MM.1S (cell line): ENCODE measurements at regions not wholly inside any gene's neighbourhood (a gene's known extent, or its start where the extent isn't known, plus 50 kb on each side); places are given as distances from the start of the nearest gene placed in this dataset.

Experiments
- DNase-seq: peaks from one replicate; pipeline ENCODE4 v3.0.0-alpha.2; 2015
- H2AFZ ChIP-seq: fragments of 300-600 bp; sonication (generic); 2 replicates; pipeline ENCODE4 v1.6.0; 2016; ENCODE audit warnings: antibody characterized with exemption, low read length
- H3F3A ChIP-seq: fragments of 300-600 bp; sonication (generic); 2 replicates; pipeline ENCODE4 v1.6.1; 2016; ENCODE audit warnings: mild to moderate bottlenecking, antibody characterized with exemption, low read length, moderate library complexity, mixed read lengths; ENCODE audit not compliant: insufficient read depth
- H3K27ac ChIP-seq: fragments of 300-600 bp; sonication (generic); 2 replicates; pipeline ENCODE4 v1.5.1; 2016; ENCODE audit warnings: mild to moderate bottlenecking, low read length
- H3K27me3 ChIP-seq: fragments of 300-600 bp; sonication (generic); replicated peaks from 2 replicates; pipeline ENCODE4 v1.6.0; 2016; ENCODE audit warnings: low read length; ENCODE audit not compliant: insufficient read depth
- H3K36me3 ChIP-seq: fragments of 300-600 bp; sonication (generic); replicated peaks from 2 replicates; pipeline ENCODE4 v1.6.1; 2016; ENCODE audit warnings: mild to moderate bottlenecking, low read length, mixed read lengths; ENCODE audit not compliant: insufficient read depth
- H3K4me1 ChIP-seq: fragments of 300-600 bp; sonication (generic); 2 replicates; pipeline ENCODE4 v1.6.1; 2016; ENCODE audit warnings: low read length, mixed read lengths
- H3K4me2 ChIP-seq: fragments of 300-600 bp; sonication (generic); 2 replicates; pipeline ENCODE4 v1.6.0; 2016; ENCODE audit warnings: low read depth, low read length
- H3K4me3 ChIP-seq: fragments of 300-600 bp; sonication (generic); 2 replicates; pipeline ENCODE4 v1.5.1; 2016; ENCODE audit warnings: low read length, mixed read lengths
- H3K79me2 ChIP-seq: fragments of 300-600 bp; sonication (generic); 2 replicates; pipeline ENCODE4 v1.6.1; 2016; ENCODE audit warnings: mixed run types, low read length, mixed read lengths
- H3K9ac ChIP-seq: fragments of 300-600 bp; sonication (generic); 2 replicates; pipeline ENCODE4 v1.6.1; 2016; ENCODE audit warnings: low read length, mixed read lengths
- H3K9me2 ChIP-seq: fragments of 300-600 bp; sonication (generic); replicated peaks from 2 replicates; pipeline ENCODE4 v1.6.1; 2016; ENCODE audit warnings: mild to moderate bottlenecking, low read length, mixed read lengths; ENCODE audit not compliant: insufficient read depth
- H3K9me3 ChIP-seq: fragments of 300-600 bp; sonication (generic); replicated peaks from 2 replicates; pipeline ENCODE4 v1.6.1; 2016; ENCODE audit warnings: mild to moderate bottlenecking, low read length, mixed read lengths; ENCODE audit not compliant: insufficient read depth
- H4K20me1 ChIP-seq: fragments of 300-600 bp; sonication (generic); 2 replicates; pipeline ENCODE4 v1.6.1; 2016; ENCODE audit warnings: mild to moderate bottlenecking, low read length, moderate library complexity, mixed read lengths; ENCODE audit not compliant: insufficient read depth
- EZH2 ChIP-seq: fragments of 300-600 bp; sonication (generic); optimal IDR thresholded peaks from 2 replicates; pipeline ENCODE3; 2017; ENCODE audit warnings: low read depth, mild to moderate bottlenecking, antibody characterized with exemption, low read length, mixed read lengths
- EZH2phosphoT487 ChIP-seq: fragments of 300-600 bp; sonication (generic); IDR thresholded peaks from 2 replicates; pipeline ENCODE4 v1.6.1; 2018; ENCODE audit warnings: antibody characterized with exemption, low read length
- TF ChIP-seq, protein P1 (sequence below): fragments of 300-600 bp; sonication (generic); IDR thresholded peaks from 2 replicates; pipeline ENCODE4 v1.5.1; 2016; ENCODE audit warnings: antibody characterized with exemption, low read length, mixed read lengths

DNA sequence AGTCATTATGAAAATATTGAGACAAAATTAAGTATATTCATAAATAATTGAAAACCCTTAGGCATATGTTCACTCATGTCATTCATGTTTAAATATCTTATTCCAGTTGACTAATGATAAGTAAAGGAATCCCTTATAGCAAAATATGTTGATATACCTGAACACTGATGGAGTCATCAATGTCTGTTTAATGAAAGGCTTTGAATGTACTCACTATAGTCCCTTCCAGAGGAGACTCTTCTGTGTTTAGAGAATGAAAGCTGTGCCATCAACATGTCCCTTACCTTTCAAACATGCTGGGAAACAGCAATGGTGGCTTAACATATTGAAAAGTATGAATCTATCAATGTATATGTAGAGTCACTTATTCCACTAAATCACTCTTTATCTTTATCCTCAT is 242.9 kb downstream of the KCNJ3 start:
- no peak for DNase-seq
- Histone ChIP-seq H3K36me3 (no peaks in the 10 kb centered on the region), H2AFZ (no peak overlapping the region), H3F3A (no peaks in the 10 kb centered on the region), H3K27me3 (no peaks in the 10 kb centered on the region), H3K79me2 (no peaks in the 10 kb centered on the region), H3K4me3 (no peak overlapping the region), H3K27ac (no peak overlapping the region), H3K9ac (no peak overlapping the region), H3K4me1 (no peaks in the 10 kb centered on the region), H3K9me3 (no peaks in the 10 kb centered on the region), H3K4me2 (no peak overlapping the region), H3K9me2 (no peaks in the 10 kb centered on the region), H4K20me1 (no peaks in the 10 kb centered on the region)
- TF ChIP-seq EZH2phosphoT487: no peak
- no peak for TF ChIP-seq EZH2
- TF ChIP-seq, protein P1, sequence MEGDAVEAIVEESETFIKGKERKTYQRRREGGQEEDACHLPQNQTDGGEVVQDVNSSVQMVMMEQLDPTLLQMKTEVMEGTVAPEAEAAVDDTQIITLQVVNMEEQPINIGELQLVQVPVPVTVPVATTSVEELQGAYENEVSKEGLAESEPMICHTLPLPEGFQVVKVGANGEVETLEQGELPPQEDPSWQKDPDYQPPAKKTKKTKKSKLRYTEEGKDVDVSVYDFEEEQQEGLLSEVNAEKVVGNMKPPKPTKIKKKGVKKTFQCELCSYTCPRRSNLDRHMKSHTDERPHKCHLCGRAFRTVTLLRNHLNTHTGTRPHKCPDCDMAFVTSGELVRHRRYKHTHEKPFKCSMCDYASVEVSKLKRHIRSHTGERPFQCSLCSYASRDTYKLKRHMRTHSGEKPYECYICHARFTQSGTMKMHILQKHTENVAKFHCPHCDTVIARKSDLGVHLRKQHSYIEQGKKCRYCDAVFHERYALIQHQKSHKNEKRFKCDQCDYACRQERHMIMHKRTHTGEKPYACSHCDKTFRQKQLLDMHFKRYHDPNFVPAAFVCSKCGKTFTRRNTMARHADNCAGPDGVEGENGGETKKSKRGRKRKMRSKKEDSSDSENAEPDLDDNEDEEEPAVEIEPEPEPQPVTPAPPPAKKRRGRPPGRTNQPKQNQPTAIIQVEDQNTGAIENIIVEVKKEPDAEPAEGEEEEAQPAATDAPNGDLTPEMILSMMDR: no peak

DNA sequence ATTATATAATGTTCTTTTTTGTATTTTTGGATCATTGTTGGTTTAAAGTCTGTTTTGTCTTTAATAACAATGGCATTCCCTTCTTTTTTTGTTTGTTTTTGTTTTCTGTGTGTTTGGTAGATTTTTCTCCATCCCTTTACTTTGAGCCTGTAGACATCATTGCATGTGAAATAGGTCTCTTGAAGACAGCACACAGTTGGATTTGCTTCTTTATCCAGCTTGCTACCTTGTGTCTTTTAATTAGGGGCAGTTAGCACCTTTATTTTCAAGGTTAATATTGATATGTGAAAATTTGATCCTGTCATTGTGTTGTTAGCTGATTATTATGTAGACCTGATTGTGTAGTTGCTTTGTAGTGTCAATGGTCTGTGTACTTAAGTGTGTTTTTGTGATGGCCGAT is 235.7 kb downstream of the KCNJ3 start:
- Histone ChIP-seq H3K36me3 (no peaks in the 10 kb centered on the region), H3K27me3 (no peaks in the 10 kb centered on the region), H4K20me1 (no peaks in the 10 kb centered on the region), H3K79me2 (no peaks in the 10 kb centered on the region), H3F3A (no peaks in the 10 kb centered on the region), H3K27ac (no peak overlapping the region), H3K4me3 (no peak overlapping the region), H3K9me3 (no peaks in the 10 kb centered on the region), H3K4me1 (no peaks in the 10 kb centered on the region), H3K9me2 (no peaks in the 10 kb centered on the region), H3K9ac (no peak overlapping the region), H2AFZ (no peak overlapping the region), H3K4me2 (no peak overlapping the region)
- DNase-seq: no peak
- TF ChIP-seq EZH2 (no peak), EZH2phosphoT487 (no peak)
- TF ChIP-seq, protein P1: no peak

DNA sequence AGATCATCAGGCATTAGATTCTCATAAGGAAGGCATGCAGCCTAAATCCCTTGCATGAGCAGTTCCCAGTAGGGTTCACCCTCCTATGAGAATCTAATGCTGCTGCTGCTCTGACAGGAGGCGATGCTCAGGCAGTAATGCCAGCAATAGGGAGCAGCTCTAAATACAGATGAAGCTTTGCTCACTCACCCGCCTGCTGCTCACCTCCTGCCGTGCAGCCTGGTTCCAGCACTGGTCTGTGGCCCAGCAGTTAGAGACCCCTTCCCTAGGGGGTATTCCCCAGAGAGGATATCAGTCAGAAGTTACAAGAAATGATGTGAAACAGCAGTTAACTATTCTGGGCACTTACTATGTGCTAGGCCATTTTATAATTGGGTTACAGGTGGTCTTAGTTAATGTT is 226.0 kb downstream of the KCNJ3 start:
- H3K4me3 ChIP-seq: no peak overlapping the region
- H3K9me2 ChIP-seq: no peaks in the 10 kb centered on the region
- H3K4me1 ChIP-seq: no peaks in the 10 kb centered on the region
- no peak for TF ChIP-seq EZH2phosphoT487
- no peak overlapping the region for H3K9ac ChIP-seq
- no peaks in the 10 kb centered on the region for H3K36me3 ChIP-seq
- H2AFZ ChIP-seq: no peak overlapping the region
- no peak overlapping the region for H3K27ac ChIP-seq
- H3K27me3 ChIP-seq: no peaks in the 10 kb centered on the region
- H3F3A ChIP-seq: no peaks in the 10 kb centered on the region
- H3K9me3 ChIP-seq: no peaks in the 10 kb centered on the region
- H3K79me2 ChIP-seq: no peaks in the 10 kb centered on the region
- DNase-seq: no peak
- H4K20me1 ChIP-seq: no peaks in the 10 kb centered on the region
- H3K4me2 ChIP-seq: no peak overlapping the region

DNA sequence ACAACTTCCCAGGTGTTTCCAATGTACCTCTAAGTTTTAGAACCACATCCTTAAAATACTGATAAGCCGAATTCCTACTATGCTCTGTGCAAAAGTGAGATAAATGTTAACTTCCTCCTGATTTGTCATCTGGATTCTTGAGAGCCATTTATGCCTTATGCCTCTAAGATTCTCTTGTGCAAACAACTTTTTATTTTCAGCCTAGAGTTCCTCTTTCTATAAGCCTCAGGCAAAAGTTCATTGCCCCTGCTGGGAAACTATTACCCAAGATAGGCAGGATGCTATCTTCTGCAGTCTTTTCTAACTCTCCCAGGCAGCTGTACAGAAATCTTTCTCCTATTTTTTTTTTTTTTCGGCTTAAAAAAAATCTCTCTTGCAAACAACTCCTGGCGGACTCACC is 216.1 kb downstream of the KCNJ3 start:
- Histone ChIP-seq H3K4me3 (no peak overlapping the region), H3K27ac (no peak overlapping the region), H3K36me3 (no peaks in the 10 kb centered on the region), H3F3A (no peaks in the 10 kb centered on the region), H3K9me2 (no peaks in the 10 kb centered on the region), H2AFZ (no peak overlapping the region), H3K9ac (no peak overlapping the region), H3K4me2 (no peak overlapping the region), H3K9me3 (no peaks in the 10 kb centered on the region), H3K4me1 (no peaks in the 10 kb centered on the region), H4K20me1 (no peaks in the 10 kb centered on the region), H3K79me2 (no peaks in the 10 kb centered on the region), H3K27me3 (no peaks in the 10 kb centered on the region)
- TF ChIP-seq, protein P1: no peak
- TF ChIP-seq EZH2: no peak
- TF ChIP-seq EZH2phosphoT487: no peak
- no peak for DNase-seq
